AG08396 (cell line): ENCODE measurements at regions not wholly inside any gene's neighbourhood (a gene's known extent, or its start where the extent isn't known, plus 50 kb on each side); places are given as distances from the start of the nearest gene placed in this dataset.

Source experiments
- DNase-seq: peaks from one replicate; pipeline ENCODE4 v3.0.0; 2012; ENCODE audit warnings: low spot score, mixed read lengths

GRCh38 chr10:28926932-28927331 is 249.6 kb downstream of the BAMBI start:
- DNase-seq, result no peak

GRCh38 chr10:28928484-28928883 is 251.2 kb downstream of the BAMBI start:
- no peak for DNase-seq

GRCh38 chr10:28929942-28930341 is 252.6 kb downstream of the BAMBI start:
- no peak for DNase-seq

- DNase-seq, result no peak
Observed at GRCh38 chr10:28930514-28931495, 253.5 kb downstream of the BAMBI start.

GRCh38 chr10:28935061-28935460 is 257.7 kb downstream of the BAMBI start:
- DNase-seq, result no peak

GRCh38 chr10:28937959-28938358 is 260.6 kb downstream of the BAMBI start:
- no peak for DNase-seq

GRCh38 chr10:28938745-28939144 is 261.4 kb downstream of the BAMBI start:
- no peak for DNase-seq

GRCh38 chr10:28939281-28940157 is 262.2 kb downstream of the BAMBI start:
- DNase-seq, result peak; percentile 29

- no peak for DNase-seq
Observed at GRCh38 chr10:28940158-28940888, 263.0 kb downstream of the BAMBI start.

GRCh38 chr10:28942012-28942411 is 264.7 kb downstream of the BAMBI start:
- DNase-seq, result no peak

- DNase-seq, result no peak
Observed at GRCh38 chr10:28945959-28946358, 268.6 kb downstream of the BAMBI start.

- DNase-seq, result peak; percentile 28
Observed at GRCh38 chr10:28946479-28946878, 269.2 kb downstream of the BAMBI start.

GRCh38 chr10:28947171-28947570 is 269.9 kb downstream of the BAMBI start:
- DNase-seq, result no peak

- DNase-seq, result no peak
Observed at GRCh38 chr10:28948046-28948445, 270.7 kb downstream of the BAMBI start.

GRCh38 chr10:28949005-28950004 is 272.0 kb downstream of the BAMBI start:
- DNase-seq, result no peak

- no peak for DNase-seq
Observed at GRCh38 chr10:28951484-28951883, 274.2 kb downstream of the BAMBI start.

- DNase-seq, result no peak
Observed at GRCh38 chr10:28952523-28952922, 275.2 kb downstream of the BAMBI start.

- DNase-seq, result no peak
Observed at GRCh38 chr10:28954211-28954610, 276.9 kb downstream of the BAMBI start.

GRCh38 chr10:28958468-28958867 is 281.1 kb downstream of the BAMBI start:
- DNase-seq, result no peak

- no peak for DNase-seq
Observed at GRCh38 chr10:28959850-28960501, 282.7 kb downstream of the BAMBI start.
